Hepatic stellate cell (primary cell): ENCODE measurements at regions not wholly inside any gene's neighbourhood (a gene's known extent, or its start where the extent isn't known, plus 50 kb on each side); places are given as distances from the start of the nearest gene placed in this dataset.
"Not testable (repeated sequence)": the region's sequence is repeated elsewhere in the genome, so short reads cannot be mapped to it uniquely, and the experiment has no call there.

ENCODE experiments used
- DNase-seq: peaks from one replicate; pipeline ENCODE4 v3.0.0; 2011; ENCODE audit warnings: low spot score

DNA sequence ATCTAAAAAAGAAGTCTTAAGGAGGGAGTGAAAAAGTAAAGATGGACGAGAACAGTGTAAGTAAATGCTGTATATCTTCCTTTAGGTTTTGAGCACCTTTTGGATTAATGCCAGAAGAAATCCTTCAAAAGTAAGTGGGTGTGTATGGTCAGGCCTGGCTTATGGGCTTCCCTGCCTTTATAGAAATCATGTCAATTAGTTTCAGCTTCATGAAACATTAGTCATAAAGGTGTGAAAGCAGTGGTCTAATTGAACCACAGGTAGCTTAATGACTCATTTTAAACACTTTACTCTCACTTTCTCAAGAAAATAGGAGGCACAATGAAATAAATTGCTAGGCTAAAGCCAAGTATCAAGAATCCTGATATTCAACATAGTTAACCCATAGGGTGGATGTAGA, 467.4 kb upstream of the DPPA4 start:
- no peak for DNase-seq

DNA sequence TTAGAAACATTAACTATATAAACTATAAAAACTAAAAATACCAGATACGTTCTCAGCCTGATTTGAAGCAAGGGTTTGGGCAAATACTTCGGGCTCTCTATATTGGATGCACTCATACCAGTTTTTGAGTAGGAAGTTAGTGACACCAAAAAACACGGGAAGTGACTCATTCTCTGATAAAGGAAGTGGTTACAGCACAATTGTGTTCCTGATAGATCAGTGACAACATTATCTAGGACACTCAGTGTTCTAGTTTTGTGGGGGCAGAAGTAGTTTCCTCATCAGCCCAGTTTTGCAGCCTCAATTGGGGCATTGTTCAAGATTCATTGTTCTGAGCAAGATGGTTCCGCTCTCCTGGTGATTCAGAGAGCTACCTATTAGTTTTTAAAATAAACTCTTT, 469.6 kb upstream of the DPPA4 start:
- DNase-seq = peak; percentile 13

DNA sequence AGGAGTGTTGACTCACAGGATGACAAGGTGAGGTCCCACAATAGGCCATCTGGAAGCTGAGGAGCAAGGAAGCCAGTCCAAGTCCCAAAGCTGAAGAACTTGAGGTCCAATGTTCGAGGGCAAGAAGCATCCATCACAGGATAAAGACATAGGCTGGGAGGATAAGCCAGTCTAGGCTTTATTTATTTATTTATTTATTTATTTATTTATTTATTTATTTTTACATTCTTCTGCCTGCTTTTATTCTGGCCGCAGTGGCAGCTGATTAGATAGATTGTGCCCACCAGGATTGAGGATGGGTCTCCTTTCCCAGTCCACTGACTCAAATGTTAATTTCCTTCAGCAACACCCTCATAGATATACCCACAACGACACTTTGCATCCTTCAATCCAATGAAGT, 472.2 kb upstream of the DPPA4 start:
- no peak for DNase-seq

DNA sequence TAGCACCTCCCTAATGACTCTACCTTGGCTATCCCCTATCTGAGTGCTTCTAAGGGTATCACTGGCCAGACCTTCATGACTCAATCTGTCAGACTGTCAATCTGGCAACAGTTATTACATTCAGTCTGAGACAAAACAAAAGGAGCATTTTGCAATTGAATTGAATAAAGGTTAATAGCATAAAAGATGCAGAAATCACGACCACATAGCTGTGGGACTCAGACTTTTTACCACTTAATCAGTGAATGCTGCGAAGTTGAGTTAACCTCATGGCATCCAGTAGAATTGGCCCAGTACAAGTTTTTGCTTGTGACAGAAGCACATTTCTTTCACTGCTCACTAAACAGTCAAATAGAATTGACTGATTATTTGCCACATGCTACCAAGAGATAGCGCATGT, 480.7 kb upstream of the DPPA4 start:
- DNase-seq = no peak

DNA sequence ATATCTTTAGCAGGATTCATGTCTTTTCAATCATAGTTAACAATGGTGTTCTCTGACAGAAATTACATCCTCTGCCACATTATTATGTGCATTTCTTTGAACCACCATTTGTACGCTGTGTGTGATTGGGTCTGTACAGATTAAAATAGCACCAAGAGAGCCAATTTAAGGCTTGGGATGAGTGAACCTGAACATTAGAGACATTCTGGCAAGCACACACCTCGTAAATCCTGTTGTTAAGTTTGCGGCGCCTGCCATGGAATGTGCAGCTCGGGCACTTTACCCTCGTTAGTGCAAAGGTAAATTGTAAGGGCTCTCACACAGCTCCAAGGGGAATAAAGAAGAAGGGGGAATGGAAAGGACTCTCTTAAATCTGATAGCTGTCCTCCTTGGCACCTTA, 482.4 kb upstream of the DPPA4 start:
- DNase-seq = no peak

DNA sequence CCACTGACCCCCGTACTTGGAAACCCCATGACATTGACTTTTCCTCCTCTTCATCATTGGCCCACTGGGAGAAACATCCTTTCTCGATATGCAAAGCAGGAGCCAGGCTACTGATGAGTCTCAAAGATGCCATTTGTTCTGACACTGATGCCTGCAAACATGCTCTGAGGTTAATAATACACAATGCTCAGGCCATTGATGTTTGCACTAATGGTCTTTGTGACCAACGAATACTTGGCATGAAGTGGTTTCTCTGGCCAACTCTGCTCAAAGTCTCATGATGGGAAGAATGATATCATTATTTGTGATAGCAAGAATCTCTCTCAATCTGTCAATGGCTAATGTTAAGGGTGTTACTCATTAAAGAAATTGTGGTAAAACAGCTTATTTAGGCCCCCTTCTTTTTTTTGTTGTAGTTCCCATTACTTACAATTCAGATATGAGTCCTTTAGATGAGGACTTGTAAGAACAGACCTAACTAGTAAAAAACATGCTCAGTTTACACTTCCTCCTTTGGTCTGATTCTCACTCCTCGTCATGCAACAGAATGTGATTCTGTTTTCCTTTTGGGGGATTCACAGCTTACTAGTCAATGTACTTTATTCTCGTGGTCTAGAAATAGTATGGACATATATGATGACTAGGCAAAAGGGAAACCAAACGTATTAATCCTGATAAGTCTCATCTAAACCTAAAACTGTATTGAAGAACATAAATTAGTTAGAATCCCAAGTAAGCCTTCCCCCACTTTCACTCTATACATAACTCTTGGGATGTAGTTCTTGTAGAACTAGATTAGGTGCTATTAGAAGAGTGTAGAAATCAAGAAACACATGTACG, 488.8 kb upstream of the DPPA4 start:
- no peak for DNase-seq

DNA sequence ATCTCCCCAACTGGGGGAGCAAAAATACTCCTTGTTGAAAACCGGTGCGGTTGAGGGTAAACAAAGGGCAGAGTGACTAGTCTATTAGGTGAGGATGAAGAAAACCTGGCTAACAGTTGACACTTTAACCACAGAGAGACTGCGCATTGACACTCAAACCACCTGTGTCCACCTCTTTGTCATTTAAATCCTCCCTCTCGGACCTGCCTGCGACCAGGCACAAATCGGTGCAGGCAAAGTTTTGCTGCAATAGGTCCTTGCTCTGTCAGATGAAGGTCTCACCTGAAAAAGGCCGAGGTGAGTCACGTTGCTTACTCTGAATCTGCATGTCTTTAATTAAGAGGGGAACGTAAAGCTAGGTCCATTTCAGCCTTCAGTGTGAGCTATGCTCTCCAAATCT, 494.1 kb upstream of the DPPA4 start:
- DNase-seq = no peak

DNA sequence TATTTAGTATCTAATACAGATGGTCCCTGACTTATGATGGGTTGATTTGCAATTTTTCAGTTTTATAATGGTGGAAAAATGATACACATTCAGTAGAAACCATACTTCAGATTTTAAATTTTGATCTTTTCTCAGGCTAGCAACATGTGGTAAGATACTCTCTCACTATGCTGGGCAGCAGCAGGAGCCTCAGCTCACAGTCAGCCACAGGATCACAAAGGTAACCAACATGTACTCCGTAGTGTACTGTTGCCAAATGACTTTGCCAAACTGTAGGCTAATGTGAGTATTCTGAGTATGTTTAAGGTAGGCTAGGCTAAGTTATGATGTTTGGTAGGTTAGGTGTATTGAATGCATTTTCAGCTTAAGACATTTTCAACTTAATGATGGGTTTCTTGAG, 498.6 kb upstream of the DPPA4 start:
- DNase-seq = no peak

DNA sequence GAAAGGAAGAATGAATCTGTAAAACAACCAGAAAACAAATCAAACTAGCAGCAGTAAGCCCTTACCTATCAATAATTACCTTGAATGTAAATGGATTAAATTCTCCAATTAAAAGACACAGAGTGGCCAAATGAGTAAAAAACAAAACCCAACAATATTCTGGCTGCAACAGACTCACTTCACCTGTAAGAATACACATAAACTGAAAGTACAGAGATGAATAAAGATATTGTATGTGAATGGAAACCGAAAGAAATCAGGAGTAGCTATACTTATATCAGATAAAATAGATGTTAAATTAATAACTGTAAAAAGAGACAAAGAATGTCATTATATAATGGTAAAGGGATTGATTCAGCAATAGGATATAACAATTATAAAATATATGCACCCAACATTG, 514.5 kb upstream of the DPPA4 start:
- DNase-seq = no peak

DNA sequence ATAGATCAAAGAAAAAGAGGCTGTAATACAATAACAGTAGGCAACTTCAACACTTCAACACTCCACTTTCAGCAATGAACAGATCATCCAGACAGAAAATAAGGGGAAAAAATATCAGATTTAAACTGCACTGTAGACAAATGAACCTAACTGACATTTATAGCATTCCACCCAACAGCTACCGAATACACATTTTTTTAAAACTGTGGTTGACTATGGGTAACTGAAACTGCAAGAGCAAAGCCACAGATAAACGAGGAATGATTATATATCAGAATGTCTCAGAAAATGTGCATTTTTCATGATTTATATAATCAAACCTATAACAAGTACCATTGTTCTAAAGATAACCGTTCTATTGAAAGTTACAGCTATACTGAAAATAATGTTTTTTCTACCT, 514.9 kb upstream of the DPPA4 start:
- DNase-seq = no peak

DNA sequence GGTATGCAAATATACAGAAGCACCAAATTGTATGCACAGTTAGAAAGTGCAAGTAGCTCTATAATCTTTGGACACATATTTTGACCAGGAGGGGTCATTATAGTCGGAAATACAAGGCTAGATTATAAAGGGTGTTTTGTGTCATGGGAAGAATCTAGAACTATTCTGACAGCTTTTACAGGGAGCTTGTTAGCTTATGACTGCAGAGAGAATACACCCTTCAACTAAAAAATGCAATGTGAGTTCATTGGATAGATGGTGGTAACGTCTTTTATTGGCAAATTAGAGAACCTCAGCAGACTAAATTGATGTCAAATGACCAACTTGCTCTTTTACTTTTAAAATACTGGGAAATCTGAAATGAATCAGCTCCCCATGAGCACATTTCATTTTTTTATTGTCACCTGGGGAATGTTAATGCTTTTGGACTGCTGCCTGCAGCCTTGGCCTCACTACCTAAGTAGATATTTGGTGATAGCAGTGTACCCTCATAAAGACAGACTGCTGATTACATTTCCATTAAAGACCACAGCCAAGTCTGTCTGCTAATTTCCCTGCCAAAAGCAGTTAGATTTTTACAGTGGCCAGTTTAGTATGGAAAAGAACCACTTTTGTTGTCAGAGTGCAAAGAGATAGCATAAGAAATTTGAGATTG, 515.9 kb upstream of the DPPA4 start:
- no peak for DNase-seq

DNA sequence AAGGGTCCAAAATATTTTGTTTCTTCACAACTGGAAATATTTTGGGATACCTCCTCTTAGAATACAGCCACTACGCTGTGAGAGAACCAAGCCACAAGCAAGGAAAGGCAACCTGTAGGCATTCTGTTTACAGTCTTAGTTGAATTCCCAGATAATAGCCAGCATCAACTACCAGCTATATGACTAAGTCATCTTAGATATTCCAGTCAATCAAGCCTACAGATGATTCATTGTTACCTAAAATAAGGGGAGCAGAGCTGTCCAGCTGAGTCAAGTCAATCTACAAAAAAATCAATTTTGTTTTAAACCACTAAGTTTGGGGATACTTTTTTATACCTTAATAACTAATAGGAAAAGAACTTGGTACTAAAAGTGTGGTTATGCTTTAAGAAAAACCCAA, 526.4 kb upstream of the DPPA4 start:
- no peak for DNase-seq

DNA sequence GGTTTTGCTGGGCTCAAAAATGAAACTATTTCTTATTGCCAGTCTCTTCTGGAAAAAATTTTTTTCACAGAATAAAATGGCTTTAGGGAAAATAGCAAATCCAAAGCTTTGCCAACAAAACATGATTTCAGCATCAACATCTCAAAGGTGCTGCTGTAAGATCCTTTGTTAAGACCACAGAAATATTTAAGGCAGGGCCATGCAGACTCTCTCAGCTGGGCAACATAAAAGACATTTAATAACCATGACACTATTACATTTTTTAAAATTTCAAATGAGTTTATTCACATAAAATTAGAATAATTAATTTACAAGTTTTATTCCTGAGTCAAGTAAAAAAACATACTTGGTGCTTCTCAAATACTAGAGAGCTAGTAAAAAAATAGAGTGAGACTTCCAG, 527.1 kb upstream of the DPPA4 start:
- DNase-seq = no peak

DNA sequence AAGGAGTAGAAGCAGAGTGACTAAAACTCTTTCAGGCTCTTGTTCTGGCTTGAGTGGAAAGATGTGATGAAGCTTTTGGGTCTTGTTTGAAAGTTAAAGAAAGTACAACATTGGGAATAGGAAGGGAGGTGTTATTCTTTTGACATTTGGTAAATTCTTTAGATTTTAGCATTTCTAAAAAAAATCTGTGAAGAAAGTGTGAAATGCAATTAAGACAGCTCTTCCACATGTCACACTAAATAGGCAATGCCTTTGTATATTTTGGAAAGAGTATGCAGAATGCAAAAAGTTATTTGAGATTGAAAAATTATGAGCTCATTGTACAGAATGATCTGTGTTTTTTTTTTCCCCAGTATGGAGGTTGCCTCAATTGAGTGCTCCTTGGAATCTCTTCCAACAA, 532.2 kb upstream of the DPPA4 start:
- DNase-seq = no peak

DNA sequence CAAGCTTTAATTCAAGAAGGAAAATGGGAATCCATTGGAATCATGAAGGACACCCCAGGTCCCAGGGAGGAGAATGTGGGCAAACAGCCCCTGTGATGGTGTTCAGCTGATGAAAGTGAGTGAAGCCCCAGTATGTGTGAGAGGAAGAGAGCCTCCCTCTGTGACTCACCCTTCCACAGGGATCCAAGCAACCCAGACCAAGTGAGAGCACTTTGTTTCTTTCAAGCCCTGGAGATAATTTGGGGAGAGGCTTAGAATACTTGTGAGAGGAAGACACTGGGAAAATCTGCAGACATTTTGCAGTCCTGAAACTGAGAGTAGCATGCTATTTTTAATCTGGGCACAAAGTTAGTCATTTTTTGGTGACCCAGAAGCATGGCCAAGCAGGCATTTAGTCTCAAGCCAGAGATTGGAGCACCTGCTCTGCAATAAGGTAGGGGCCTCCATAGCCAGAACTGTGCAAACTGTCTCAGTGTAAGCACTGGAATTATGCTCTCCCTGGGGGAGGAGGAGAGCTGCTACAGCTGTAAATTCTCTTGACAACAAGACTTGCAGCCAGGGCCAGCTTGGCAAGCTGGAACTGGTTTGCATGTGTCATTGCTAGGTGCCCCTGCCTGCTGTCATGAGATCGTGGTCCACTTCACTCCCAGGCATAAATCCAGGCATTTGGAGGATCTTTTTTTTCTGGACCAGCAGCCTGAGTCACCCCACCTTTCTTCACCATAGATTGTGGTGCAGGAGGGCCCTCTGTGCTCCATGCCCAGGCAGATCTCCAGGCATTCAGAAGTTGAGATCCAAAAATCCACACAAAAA, 537.8 kb upstream of the DPPA4 start:
- DNase-seq = no peak

DNA sequence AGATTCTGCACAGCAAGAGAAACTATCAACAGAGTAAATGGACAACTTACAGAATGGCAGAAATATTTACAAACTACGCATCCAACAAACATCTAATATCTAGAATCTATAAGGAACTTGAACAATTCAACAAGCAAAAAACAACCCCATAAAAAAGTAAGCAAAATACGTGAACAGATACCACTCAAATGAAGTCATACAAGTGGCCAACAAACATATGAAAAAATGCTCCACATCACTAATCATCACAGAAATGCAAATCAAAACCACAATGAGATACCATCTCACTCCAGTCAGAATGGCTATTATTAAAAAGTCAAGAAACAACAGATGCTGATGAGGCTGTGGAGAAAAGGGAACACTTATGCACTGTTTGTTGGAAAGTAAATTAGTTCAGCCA, 540.3 kb upstream of the DPPA4 start:
- DNase-seq = not testable (repeated sequence)

DNA sequence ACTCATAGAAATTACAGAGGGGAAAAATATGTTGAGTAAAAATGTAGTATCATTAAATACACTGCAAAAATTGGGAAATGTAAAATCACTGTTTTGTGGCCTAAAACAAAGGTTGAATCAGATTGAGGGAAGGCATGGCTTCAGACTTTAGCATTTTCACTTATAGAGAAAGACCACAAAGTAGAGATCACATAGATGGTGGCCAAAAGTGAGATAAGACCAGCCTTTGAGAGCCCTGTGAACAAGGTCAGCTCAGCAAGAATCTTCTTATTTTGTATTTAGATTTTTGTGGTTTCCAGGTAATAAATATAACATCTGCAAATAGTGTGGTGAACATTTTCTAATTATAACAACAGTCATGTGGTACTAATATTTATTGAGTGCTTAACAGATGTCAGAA, 544.8 kb upstream of the DPPA4 start:
- no peak for DNase-seq

DNA sequence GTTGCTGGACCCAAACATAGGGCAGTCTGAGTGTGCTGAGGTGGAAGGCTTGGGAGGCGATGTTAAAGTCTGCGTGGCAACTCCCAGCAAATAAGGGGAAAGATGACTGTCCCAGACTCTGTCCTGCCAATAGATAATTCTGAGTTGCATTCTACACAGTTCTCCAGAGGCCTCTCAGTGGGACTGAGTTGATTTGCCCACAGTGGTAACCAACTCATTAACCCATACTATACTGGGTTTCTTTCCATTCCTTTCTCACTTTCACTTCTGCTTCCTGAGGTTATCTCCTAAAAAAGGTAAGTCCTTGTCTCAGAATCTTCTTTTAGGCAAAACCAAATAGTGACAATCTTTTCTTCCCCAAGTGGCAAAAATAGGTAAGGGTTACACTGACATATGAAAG, 549.9 kb upstream of the DPPA4 start:
- DNase-seq = no peak

DNA sequence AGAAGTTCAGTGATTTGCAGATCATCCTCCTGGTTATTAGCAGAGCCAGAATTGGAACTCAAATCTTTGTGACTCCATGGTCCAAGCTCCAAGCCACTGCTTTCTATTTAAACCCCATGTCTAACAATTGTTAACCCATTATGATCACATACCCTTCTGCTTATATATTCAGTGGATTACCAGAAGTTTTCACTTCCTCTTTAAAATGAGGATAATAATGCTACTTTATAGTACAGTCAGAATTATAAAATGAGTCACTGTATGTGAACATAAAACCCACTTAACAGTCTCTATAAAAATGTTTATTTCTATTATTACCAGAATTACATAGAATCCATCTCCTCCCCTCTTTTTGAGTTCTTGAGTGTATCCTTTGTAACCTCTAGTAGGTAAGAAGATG, 550.7 kb upstream of the DPPA4 start:
- no peak for DNase-seq

DNA sequence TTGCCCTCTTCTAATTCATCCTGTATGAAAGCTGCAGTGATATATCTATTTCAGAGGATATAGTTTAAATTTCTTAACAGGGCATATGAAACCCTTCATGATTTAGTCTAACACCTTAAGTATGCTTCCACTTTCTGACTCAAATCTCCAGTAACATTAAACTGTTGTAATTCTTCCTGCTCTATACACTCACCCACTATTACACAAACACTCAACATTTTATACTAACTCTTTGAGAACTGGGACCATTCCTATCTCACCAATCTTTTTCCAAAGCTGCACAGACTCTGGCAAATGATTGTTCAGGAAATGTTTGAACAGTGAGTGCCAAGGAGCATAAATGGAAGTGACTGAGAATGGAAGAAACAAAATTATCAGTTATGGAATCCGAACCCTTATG, 560.4 kb upstream of the DPPA4 start:
- no peak for DNase-seq

DNA sequence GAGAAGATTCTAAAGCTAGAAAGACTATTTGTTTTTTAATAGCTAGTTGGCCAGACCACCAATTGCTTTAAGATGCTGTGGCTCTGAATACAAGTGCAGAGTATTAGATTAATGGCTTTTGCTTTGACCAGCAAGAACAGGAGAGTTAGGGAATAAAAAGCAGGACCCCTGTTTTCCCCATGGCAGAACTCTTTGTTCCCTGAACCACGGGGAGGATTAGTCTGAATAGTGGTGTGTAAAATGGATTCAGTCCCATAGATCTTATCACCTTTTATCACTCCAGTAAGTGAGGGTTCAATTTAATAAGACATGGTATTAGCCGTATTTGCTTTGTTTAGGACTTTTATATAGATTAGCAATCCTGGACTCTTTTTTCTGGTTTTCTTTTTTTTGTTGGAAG, 562.6 kb upstream of the DPPA4 start:
- DNase-seq = no peak

DNA sequence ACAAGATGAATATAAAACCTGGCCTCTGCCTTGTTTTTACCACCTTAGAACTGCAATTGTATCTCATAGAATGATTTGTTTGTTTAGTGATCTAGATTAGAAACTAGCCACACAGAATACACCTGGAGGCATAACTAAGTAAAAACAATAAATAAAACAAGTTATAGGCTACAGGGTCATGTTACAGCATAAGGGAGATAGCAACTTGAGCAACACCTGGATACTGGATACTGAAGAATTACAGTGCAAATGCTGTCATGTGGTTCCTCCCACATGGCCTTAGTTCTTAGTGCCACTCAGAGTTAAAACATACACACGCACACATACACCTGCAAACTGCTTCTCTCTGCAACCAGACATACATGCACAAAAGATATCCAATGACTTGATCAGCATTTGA, 563.4 kb upstream of the DPPA4 start:
- DNase-seq = no peak

DNA sequence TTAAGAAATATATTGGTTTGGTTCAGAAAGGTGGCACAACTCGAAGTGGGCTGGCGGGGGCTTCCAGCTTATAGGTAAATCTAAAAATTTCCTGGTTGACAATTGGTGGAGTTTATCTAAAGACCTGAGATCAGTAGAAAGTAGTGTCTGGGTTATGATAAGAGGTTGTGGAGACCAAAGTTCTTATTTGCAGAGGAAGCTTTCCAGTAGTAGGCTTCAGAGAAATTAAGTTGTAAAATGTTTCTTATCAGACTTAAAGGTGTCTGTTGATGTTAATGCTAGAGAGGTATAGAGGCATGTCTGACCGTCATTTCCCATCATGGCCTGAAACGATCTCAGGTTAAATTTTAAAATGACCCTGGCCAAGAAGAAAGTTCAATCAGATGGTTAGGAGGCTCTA, 565.2 kb upstream of the DPPA4 start:
- no peak for DNase-seq
